GM18861 (cell line): ENCODE measurements at regions not wholly inside any gene's neighbourhood (a gene's known extent, or its start where the extent isn't known, plus 50 kb on each side); places are given as distances from the start of the nearest gene placed in this dataset.
"Not testable (repeated sequence)": the region's sequence is repeated elsewhere in the genome, so short reads cannot be mapped to it uniquely, and the experiment has no call there.

Source experiments
- ATAC-seq: cut with Tn5 transposase; IDR thresholded peaks from one replicate; pipeline ENCODE4 v1.9.1; 2021; ENCODE audit not compliant: unreplicated experiment

DNA sequence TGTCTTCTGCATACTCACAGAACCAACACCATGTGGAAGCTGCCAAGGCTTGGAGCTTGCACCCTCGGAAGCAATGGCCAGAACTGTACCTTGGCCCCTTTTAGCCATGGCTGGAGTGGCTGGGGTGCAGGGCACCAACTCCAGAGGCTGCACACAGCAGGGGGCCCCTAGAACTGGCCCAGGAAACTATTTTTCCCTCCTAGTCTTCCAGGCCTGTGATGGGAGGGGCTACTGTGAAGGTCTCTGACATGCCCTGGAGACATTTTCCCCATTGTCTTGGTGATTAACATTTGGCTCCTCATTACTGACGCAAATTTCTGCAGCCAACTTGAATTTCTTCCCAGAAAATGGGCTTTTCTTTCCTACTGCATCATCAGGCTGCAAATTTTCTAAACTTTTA is 248.6 kb upstream of the RHOBTB1 start:
- ATAC-seq: not testable (repeated sequence)

DNA sequence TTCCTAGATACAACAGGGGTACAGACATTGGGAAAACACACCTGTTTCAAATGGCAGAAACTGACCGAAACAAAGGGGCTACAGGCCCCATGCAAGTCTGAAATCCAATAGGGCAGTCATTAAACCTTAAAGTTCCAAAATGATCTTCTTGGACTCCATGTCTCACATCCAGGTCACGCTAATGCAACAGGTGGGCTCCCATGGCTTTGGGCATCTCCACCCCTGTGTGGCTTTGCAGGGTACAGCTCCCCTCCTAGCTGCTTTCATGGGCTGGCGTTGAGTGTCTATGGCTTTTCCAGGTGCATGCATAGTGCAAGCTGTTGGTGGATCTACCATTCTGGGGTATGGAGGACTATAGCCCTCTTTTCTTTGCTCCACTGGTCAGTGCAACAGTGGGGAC is 248.1 kb upstream of the RHOBTB1 start:
- no peak for ATAC-seq

- ATAC-seq: no peak
These were observed 245.9 kb upstream of the RHOBTB1 start for GRCh38 chr10:61189912-61190311.

- no peak for ATAC-seq
These were observed 244.7 kb upstream of the RHOBTB1 start for GRCh38 chr10:61188691-61189090.

DNA sequence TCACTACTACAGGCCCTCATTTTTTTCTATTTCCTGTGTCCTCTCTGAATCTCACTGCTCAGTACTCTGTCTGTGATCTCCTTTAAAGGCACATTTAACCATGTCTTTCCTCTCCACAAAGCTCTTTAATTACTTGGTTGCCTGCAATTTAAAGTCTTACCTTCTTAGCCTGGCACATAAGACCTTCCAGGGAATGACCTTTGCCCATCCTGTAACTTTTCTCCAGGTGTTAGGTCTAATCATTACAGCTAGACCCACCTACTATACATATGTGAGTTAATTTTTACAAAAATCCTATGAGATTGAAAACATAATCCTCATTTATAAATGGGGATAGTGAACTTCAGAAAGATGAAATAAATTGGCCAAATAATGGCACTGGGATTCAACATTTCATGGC is 244.1 kb upstream of the RHOBTB1 start:
- no peak for ATAC-seq

DNA sequence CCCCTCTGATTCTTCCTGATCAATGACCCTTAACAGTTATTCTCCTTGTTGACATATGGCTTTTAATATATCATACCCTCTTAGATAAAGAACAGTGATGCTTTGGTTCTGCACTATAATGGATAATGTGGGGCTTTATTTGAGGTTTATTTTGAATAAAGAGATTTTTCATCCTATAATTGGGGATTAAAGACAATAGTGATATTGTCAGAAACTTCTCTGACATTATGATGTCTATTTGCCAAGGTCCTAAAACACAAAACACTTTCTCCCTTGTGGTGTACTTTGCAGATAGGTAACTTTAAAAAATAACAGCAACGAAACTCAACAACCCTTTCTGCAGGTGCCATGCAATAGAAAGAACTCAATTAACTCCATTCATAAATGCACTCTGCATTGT is 243.6 kb upstream of the RHOBTB1 start:
- no peak for ATAC-seq

DNA sequence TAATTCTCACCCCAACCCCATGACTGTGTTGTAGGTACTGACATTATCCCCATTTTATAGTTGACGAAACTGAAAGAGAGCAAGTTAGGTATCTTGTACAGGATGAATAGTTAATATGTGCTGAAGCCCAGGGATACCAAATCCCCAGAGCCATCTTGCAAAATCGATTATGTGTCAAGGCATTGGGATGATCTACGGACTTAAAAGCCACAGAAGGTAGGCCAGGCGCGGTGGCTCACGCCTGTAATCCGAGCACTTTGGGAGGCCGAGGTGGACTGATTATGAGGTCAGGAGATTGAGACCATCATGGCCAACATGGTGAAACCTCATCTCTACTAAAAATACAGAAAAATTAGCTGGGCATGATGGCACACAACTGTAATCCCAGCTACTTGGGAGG is 242.4 kb upstream of the RHOBTB1 start:
- ATAC-seq: no peak

DNA sequence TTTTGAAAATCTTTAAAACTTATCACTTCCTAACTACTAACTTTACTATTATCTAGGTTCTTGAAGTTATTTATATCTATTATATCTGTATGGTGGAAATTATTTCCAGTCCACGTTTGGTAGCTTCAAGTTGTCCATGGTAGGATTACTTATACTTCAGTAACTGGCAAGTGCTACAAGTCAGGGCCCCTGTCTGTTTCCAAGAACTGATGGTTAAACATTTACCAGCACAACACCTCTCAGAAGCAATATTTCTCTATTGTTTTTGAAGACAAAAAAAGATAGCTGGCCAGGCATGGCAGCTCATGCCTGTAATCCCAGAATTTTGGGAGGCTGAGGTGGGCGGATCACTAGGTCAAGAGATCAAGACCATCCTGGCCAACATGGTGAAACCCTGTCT is 240.4 kb upstream of the RHOBTB1 start:
- ATAC-seq: no peak

- no peak for ATAC-seq
These were observed 240.0 kb upstream of the RHOBTB1 start for GRCh38 chr10:61183967-61184366.

DNA sequence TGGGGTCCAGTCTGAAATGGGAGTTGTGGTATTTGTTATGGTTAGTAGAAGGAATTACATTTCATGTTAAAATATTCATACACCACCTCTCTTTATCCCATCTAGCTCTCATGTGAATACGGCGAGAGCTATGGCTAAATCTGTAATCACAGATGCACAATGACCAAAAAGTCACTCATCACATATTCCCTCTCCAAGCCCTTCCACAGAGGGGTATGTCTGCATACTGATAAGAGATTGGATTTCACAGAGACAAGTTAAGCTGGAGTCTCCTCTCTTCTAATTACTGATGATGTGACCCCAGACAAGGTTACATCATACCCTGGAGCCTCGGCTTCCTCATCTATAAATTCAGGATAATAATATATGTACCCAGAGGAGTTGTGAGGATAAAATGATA is 237.8 kb upstream of the RHOBTB1 start:
- no peak for ATAC-seq

DNA sequence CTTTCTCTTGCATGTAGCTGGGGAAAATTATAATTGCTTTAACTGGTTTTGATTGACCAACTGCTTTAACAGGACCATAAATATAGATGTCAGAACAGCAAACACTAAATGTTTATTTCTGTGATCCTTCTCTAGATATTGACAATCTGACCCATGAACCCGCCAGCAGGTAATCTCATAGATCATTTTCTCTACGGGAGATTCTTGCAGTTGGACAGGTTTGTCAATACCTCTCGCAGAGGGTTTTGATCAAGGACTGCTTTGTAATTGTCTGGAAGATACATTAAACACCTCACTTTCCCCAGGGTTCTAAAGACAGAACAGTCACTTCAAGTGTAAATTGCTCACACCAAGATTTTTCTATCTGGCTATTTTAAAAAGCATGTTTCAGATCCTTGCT is 235.8 kb upstream of the RHOBTB1 start:
- no peak for ATAC-seq

GRCh38 chr10:61176424-61176823 is 232.4 kb upstream of the RHOBTB1 start:
- no peak for ATAC-seq

- no peak for ATAC-seq
These were observed 231.3 kb upstream of the RHOBTB1 start for GRCh38 chr10:61175316-61175715.

GRCh38 chr10:61173450-61173849 is 229.5 kb upstream of the RHOBTB1 start:
- no peak for ATAC-seq

- ATAC-seq: no peak
These were observed 228.4 kb upstream of the RHOBTB1 start for GRCh38 chr10:61172182-61172926.

GRCh38 chr10:61170594-61170993 is 226.6 kb upstream of the RHOBTB1 start:
- ATAC-seq: no peak

GRCh38 chr10:61169294-61169693 is 225.3 kb upstream of the RHOBTB1 start:
- no peak for ATAC-seq

GRCh38 chr10:61166489-61166888 is 222.5 kb upstream of the RHOBTB1 start:
- no peak for ATAC-seq

DNA sequence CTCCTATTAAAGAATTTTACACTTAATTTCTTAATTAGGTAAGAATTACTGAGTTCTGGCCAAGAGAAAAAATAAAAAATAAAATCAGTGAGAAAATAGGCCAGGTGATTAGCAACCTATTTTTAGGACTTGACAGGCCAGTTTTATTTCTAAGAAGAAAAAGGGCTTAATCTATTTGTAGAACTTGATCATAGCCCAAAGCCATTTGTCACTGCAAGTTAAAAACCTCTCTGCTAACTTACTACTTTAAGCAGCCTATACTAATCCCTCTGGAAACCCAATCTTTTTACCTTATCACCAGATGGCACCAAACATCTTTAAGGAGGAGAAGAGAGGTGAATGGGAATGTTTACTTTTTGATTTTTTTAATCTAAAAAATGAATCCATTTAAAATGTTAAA is 222.1 kb upstream of the RHOBTB1 start:
- ATAC-seq: no peak

DNA sequence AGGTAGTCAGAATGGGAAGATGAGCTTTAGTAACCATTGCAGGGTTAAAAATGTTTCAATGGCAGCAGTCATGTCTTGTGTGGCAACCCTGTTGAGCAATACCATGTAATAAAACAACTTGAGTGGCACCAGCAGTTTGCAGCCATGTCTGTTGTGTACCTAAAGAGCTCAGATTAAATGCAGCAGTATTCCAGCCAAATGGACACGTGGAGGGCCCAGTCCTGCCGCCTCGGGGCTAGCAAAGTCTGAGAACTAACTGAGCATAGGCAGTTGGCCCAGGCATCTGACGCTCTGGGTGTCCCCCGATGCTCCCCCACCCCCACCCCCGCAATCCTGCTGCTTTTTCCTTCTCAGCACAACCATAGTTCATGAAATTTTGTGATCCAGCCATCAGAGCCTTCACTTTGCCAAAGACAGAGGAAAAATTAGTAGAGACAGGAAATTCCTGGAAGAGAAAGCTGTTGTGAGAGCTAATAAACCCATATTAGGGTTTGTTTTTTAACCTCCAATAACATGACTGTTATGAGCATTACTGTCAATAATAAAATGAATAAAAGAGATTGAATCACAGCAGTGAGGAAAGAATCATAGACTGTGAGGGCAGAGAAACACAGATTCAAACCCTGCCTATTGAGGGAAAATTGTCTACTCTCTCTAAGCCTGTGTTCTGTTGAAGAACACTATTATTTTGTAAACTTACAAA is 220.6 kb upstream of the RHOBTB1 start:
- no peak for ATAC-seq

DNA sequence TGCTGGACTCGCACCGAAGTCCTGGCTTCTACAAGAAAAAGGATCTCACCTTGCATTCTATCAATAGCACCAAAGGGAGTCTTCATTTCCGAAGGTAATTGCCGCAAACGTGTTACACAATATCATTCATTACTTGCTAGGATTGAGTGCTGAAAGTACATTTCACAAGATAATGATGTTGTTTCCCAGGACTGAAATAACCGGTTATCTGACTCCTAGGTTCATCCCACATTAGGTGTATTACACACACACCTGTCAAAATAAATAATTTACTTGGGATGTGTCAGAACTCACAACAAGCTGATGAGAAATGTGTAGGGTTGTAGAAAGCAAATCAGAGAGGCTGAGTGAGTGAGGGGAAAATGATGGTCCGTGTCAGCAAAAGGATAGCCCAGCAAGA is 219.4 kb upstream of the RHOBTB1 start:
- ATAC-seq: no peak

DNA sequence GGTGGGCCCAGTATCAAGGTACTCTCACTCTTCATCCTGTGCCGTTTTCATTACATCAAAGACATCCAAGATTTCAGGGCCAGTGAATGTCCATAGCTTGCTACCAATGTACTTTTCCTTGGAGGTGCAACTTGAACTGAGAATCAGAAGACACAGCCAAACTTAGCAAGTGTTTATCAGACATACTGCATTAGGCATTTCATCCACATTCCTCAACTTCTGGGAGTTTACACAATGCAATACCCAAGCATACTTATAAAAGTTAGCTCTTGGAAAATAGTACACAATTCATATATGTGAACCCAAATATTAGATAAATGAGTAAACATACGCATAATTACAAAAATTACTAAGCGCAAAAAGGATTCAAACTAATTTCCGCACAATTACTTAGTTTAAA is 216.3 kb upstream of the RHOBTB1 start:
- ATAC-seq: no peak

DNA sequence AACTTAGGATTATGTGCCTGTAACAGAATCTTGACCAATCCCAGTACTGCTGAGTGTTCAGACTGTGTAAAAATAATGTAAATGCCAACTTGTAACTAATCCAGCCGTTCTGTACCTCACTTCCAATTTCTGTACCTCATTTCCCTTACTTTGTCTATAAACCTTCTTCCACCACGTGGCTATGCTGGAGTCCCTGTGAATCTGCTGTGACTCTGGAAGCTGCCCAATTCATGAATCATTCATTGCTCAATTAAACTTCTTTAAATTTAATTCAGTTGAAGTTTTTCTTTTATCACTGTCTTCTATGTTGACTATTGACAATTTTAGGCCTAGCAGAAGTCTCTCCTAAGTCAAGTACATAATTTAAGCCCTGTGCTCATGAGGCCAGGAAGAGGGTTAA is 215.3 kb upstream of the RHOBTB1 start:
- ATAC-seq: no peak
